HuH-7 (cell line): ENCODE measurements at regions not wholly inside any gene's neighbourhood (a gene's known extent, or its start where the extent isn't known, plus 50 kb on each side); places are given as distances from the start of the nearest gene placed in this dataset.

Experiments
- DNase-seq: peaks from one replicate; pipeline ENCODE4 v3.0.0; 2011; ENCODE audit warnings: low spot score

- no peak for DNase-seq
Observed at GRCh38 chr7:1286946-1287645, 54.4 kb downstream of the UNCX start.

GRCh38 chr7:1287752-1288201, 55.1 kb downstream of the UNCX start:
- DNase-seq = no peak

- no peak for DNase-seq
Observed at GRCh38 chr7:1288390-1288995, 55.8 kb downstream of the UNCX start.

- no peak for DNase-seq
Observed at GRCh38 chr7:1288996-1289551, 56.4 kb downstream of the UNCX start.

- no peak for DNase-seq
Observed at GRCh38 chr7:1289666-1290025, 57.0 kb downstream of the UNCX start.

GRCh38 chr7:1290026-1290678, 57.5 kb downstream of the UNCX start:
- no peak for DNase-seq

GRCh38 chr7:1290679-1291356, 58.1 kb downstream of the UNCX start:
- no peak for DNase-seq

- no peak for DNase-seq
Observed at GRCh38 chr7:1291357-1291689, 58.7 kb downstream of the UNCX start.

- no peak for DNase-seq
Observed at GRCh38 chr7:1291845-1292765, 59.4 kb downstream of the UNCX start.

- DNase-seq = no peak
Observed at GRCh38 chr7:1292972-1293830, 60.5 kb downstream of the UNCX start.

- no peak for DNase-seq
Observed at GRCh38 chr7:1293950-1294411, 61.3 kb downstream of the UNCX start.

GRCh38 chr7:1295776-1296355, 63.2 kb downstream of the UNCX start:
- DNase-seq = no peak

GRCh38 chr7:1296356-1296981, 63.8 kb downstream of the UNCX start:
- no peak for DNase-seq

GRCh38 chr7:1297017-1297960, 64.6 kb downstream of the UNCX start:
- DNase-seq = no peak

- DNase-seq = no peak
Observed at GRCh38 chr7:1298051-1298930, 65.6 kb downstream of the UNCX start.

- DNase-seq = no peak
Observed at GRCh38 chr7:1298931-1299885, 66.5 kb downstream of the UNCX start.
